HCT116 (cell line): ENCODE measurements at regions not wholly inside any gene's neighbourhood (a gene's known extent, or its start where the extent isn't known, plus 50 kb on each side); places are given as distances from the start of the nearest gene placed in this dataset.

ENCODE experiments used
- ATAC-seq: fragments of 200-7000 bp; cut with Tn5 transposase; 2 replicates; pipeline ENCODE4 v1.9.1; 2020; ENCODE audit warnings: mild to moderate bottlenecking, moderate library complexity
- BruUV-seq: library from RNA; stranded (reverse); fragments of 400-500 nt; replicated peaks from 2 replicates; lab custom pipeline; 2021; lab: Mats Ljungman, UMichigan
- CTCF ChIA-PET: fragments of 300-600 bp; sonication (Branson Sonifier 250); formaldehyde crosslinking; loops from one replicate; lab custom pipeline; 2021; ENCODE audit warnings: antibody characterized with exemption; lab: Charles Lee
- POLR2A ChIA-PET: fragments of 300-600, 350-600 bp; sonication (Branson Sonifier 250); formaldehyde crosslinking; loops from one replicate; lab custom pipeline; 2021; ENCODE audit warnings: antibody characterized with exemption; lab: Charles Lee
- RAD21 ChIA-PET, 2 experiments: fragments of 300-600 bp; sonication (Branson Sonifier 250); formaldehyde crosslinking; loops; one replicate each; lab custom pipeline; 2023; ENCODE audit warnings: low total read pairs in 2 of 2; ENCODE audit not compliant: uncharacterized antibody in 2 of 2, unreplicated experiment in 2 of 2, low non-redundant PET in 1 of 2; lab: Charles Lee
- DNase-seq: peaks from one replicate; pipeline ENCODE4 v3.0.0-alpha.2; 2010; ENCODE audit warnings: low read depth, low spot score
- H2AFZ ChIP-seq: fragments of 200-600 bp; shearing (Covaris generic), sonication (generic); 2 replicates; pipeline ENCODE4 v1.6.1; 2017; ENCODE audit warnings: low read depth, mixed run types, mixed read lengths, antibody characterized with exemption, low read length; ENCODE audit not compliant: poor library complexity, severe bottlenecking
- H3K27ac ChIP-seq: 2 replicates; pipeline ENCODE4 v1.5.1; 2012; ENCODE audit warnings: low read depth, low read length
- H3K27me3 ChIP-seq: fragments of 200-600 bp; sonication (generic); 2 replicates; pipeline ENCODE4 v1.6.1; 2016; ENCODE audit warnings: mixed run types, low read length, mixed read lengths; ENCODE audit not compliant: insufficient read depth
- H3K36me3 ChIP-seq, 2 experiments: fragments of 200-500 bp in 1 of 2; fragments of 200-600 bp in 1 of 2; sonication (Bioruptor generic) in 1 of 2; sonication (generic) in 1 of 2; 2 replicates each; pipeline versions ENCODE4 v1.5.1 to v1.6.1; 2014 to 2016; ENCODE audit warnings: low read length in 2 of 2, inconsistent platforms in 1 of 2, mixed read lengths in 1 of 2, mixed run types in 1 of 2; ENCODE audit not compliant: insufficient read depth in 2 of 2, control insufficient read depth in 1 of 2
- H3K4me1 ChIP-seq, 2 experiments: fragments of 200-600 bp in 1 of 2; sonication (generic) in 1 of 2; 2 replicates each; pipeline versions ENCODE4 v1.5.1 to v1.6.1; 2012 to 2017; ENCODE audit warnings: low read length in 2 of 2, inconsistent platforms in 1 of 2, mild to moderate bottlenecking in 1 of 2, mixed read lengths in 1 of 2, mixed run types in 1 of 2, moderate library complexity in 1 of 2; ENCODE audit not compliant: insufficient read depth in 2 of 2, control insufficient read depth in 1 of 2
- H3K4me2 ChIP-seq: fragments of 200-600 bp; sonication (generic); 2 replicates; pipeline ENCODE4 v1.6.1; 2017; ENCODE audit warnings: mixed run types, low read length, mixed read lengths
- H3K4me3 ChIP-seq, 2 experiments: fragments of 200-600 bp in 1 of 2; sonication (generic) in 1 of 2; replicated peaks in 1 of 2; 2 replicates each; pipeline ENCODE4 v1.5.1; 2011 to 2016; ENCODE audit warnings: low read length in 2 of 2, control low read depth in 1 of 2, low read depth in 1 of 2, mild to moderate bottlenecking in 1 of 2, mixed read lengths in 1 of 2, mixed run types in 1 of 2
- H3K79me2 ChIP-seq: fragments of 200-600 bp; sonication (generic); 2 replicates; pipeline ENCODE4 v1.6.1; 2017; ENCODE audit warnings: mild to moderate bottlenecking, mixed run types, low read length, moderate library complexity, mixed read lengths; ENCODE audit not compliant: insufficient read depth
- H3K9ac ChIP-seq: fragments of 200-600 bp; sonication (generic); 2 replicates; pipeline ENCODE4 v1.6.1; 2016; ENCODE audit warnings: low read length, mixed read lengths
- H3K9me2 ChIP-seq: fragments of 200-600 bp; sonication (generic), shearing (Covaris generic); 2 replicates; pipeline ENCODE4 v1.6.1; 2017; ENCODE audit warnings: mixed run types, mild to moderate bottlenecking, moderate library complexity; ENCODE audit not compliant: insufficient read depth
- H3K9me3 ChIP-seq, 2 experiments: fragments of 200-500 bp in 1 of 2; fragments of 200-600 bp in 1 of 2; sonication (Bioruptor generic) in 1 of 2; sonication (generic) in 1 of 2; 2 replicates each; pipeline ENCODE4 v1.6.1; 2014 to 2017; ENCODE audit warnings: low read length in 2 of 2, mixed read lengths in 2 of 2, inconsistent platforms in 1 of 2, low read depth in 1 of 2, mild to moderate bottlenecking in 1 of 2, mixed run types in 1 of 2, moderate library complexity in 1 of 2; ENCODE audit not compliant: control insufficient read depth in 1 of 2, insufficient read depth in 1 of 2
- H4K20me1 ChIP-seq: fragments of 200-600 bp; sonication (generic), shearing (Covaris generic); 2 replicates; pipeline ENCODE4 v1.6.1; 2017; ENCODE audit warnings: mixed run types, mild to moderate bottlenecking, moderate library complexity; ENCODE audit not compliant: insufficient read depth
- CBX3 ChIP-seq: IDR thresholded peaks from 2 replicates; pipeline ENCODE4 v1.6.1; 2012; ENCODE audit warnings: low read depth
- CEBPB ChIP-seq: IDR thresholded peaks from 2 replicates; pipeline ENCODE4 v1.6.1; 2012; ENCODE audit warnings: low read depth
- EGR1 ChIP-seq: IDR thresholded peaks from 2 replicates; pipeline ENCODE4 v1.6.1; 2012; ENCODE audit warnings: low read depth
- ELF1 ChIP-seq: IDR thresholded peaks from 2 replicates; pipeline ENCODE4 v1.6.1; 2012; ENCODE audit warnings: low read depth, borderline replicate concordance
- EZH2phosphoT487 ChIP-seq: fragments of 200-600 bp; IDR thresholded peaks from 2 replicates; pipeline ENCODE4 v1.6.1; 2018; ENCODE audit warnings: antibody characterized with exemption, borderline replicate concordance
- SP1 ChIP-seq: IDR thresholded peaks from 2 replicates; pipeline ENCODE4 v1.6.1; 2012; ENCODE audit warnings: low read depth
- SRF ChIP-seq: IDR thresholded peaks from 2 replicates; pipeline ENCODE4 v1.6.1; 2012; ENCODE audit warnings: low read depth
- TCF7L2 ChIP-seq: IDR thresholded peaks from 2 replicates; pipeline ENCODE4 v1.7.0; 2011; ENCODE audit warnings: borderline replicate concordance, inconsistent platforms; ENCODE audit not compliant: insufficient read depth, insufficient read length; ENCODE audit errors: extremely low read depth
- ZNF274 ChIP-seq: fragments of 200-500 bp; sonication (Bioruptor generic); IDR thresholded peaks from 2 replicates; pipeline ENCODE4 v1.6.1; 2014; ENCODE audit warnings: mild to moderate bottlenecking, low read depth, low read length, inconsistent platforms
- intact Hi-C: fragments of 100-400 bp; cut with micrococcal nuclease; formaldehyde crosslinking; loops from 2 replicates; pipeline ENCODE4 v1.10.0; 2022
- TF ChIP-seq, protein P1 (sequence below): IDR thresholded peaks from 2 replicates; pipeline ENCODE4 v1.6.1; 2012; ENCODE audit warnings: low read depth
- TF ChIP-seq, protein P2 (sequence below): IDR thresholded peaks from 2 replicates; pipeline ENCODE4 v1.6.1; 2011; ENCODE audit warnings: mild to moderate bottlenecking, low read length, moderate library complexity; ENCODE audit not compliant: insufficient replicate concordance; ENCODE audit errors: extremely low read depth
- TF ChIP-seq, protein P3 (sequence below): IDR thresholded peaks from 2 replicates; pipeline ENCODE4 v1.6.1; 2012
- TF ChIP-seq, protein P4 (sequence below), 3 experiments: fragments of 200-600 bp in 1 of 3; sonication (generic) in 1 of 3; IDR thresholded peaks in 2 of 3; conservative IDR thresholded peaks in 1 of 3; 2 replicates each; pipeline ENCODE4 v1.5.1; 2012 to 2017; ENCODE audit warnings: low read depth in 2 of 3, low read length in 2 of 3, antibody characterized with exemption in 1 of 3, borderline replicate concordance in 1 of 3, control low read depth in 1 of 3, mild to moderate bottlenecking in 1 of 3, mixed read lengths in 1 of 3, mixed run types in 1 of 3, moderate library complexity in 1 of 3; ENCODE audit not compliant: insufficient read depth in 1 of 3
- TF ChIP-seq, protein P5 (sequence below): IDR thresholded peaks from 2 replicates; pipeline ENCODE4 v1.6.1; 2012

DNA sequence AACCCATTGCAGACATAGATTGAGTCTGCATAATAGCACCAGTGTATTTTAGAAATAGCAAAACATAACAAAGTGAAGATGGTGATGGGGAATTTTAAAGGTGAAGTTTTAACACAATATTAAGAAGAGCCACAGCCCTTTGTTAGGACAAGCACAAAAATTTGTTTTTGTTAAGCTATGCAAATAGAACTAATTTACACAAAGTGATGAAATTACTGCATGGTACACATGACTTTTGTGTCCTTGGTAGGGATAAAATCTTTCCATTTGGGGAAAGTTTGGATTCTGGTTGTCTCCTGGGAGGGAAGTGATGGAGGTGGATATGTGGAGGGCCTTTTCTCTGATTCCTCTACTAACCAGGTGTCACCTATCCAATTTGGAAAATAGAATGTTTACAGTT, 50.4 kb upstream of the MTNR1B start:
- TF ChIP-seq, protein P1, sequence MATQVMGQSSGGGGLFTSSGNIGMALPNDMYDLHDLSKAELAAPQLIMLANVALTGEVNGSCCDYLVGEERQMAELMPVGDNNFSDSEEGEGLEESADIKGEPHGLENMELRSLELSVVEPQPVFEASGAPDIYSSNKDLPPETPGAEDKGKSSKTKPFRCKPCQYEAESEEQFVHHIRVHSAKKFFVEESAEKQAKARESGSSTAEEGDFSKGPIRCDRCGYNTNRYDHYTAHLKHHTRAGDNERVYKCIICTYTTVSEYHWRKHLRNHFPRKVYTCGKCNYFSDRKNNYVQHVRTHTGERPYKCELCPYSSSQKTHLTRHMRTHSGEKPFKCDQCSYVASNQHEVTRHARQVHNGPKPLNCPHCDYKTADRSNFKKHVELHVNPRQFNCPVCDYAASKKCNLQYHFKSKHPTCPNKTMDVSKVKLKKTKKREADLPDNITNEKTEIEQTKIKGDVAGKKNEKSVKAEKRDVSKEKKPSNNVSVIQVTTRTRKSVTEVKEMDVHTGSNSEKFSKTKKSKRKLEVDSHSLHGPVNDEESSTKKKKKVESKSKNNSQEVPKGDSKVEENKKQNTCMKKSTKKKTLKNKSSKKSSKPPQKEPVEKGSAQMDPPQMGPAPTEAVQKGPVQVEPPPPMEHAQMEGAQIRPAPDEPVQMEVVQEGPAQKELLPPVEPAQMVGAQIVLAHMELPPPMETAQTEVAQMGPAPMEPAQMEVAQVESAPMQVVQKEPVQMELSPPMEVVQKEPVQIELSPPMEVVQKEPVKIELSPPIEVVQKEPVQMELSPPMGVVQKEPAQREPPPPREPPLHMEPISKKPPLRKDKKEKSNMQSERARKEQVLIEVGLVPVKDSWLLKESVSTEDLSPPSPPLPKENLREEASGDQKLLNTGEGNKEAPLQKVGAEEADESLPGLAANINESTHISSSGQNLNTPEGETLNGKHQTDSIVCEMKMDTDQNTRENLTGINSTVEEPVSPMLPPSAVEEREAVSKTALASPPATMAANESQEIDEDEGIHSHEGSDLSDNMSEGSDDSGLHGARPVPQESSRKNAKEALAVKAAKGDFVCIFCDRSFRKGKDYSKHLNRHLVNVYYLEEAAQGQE = no peak
- no peak for TF ChIP-seq EZH2phosphoT487
- TF ChIP-seq CEBPB = no peak
- no peak for TF ChIP-seq CBX3
- TF ChIP-seq, protein P2, sequence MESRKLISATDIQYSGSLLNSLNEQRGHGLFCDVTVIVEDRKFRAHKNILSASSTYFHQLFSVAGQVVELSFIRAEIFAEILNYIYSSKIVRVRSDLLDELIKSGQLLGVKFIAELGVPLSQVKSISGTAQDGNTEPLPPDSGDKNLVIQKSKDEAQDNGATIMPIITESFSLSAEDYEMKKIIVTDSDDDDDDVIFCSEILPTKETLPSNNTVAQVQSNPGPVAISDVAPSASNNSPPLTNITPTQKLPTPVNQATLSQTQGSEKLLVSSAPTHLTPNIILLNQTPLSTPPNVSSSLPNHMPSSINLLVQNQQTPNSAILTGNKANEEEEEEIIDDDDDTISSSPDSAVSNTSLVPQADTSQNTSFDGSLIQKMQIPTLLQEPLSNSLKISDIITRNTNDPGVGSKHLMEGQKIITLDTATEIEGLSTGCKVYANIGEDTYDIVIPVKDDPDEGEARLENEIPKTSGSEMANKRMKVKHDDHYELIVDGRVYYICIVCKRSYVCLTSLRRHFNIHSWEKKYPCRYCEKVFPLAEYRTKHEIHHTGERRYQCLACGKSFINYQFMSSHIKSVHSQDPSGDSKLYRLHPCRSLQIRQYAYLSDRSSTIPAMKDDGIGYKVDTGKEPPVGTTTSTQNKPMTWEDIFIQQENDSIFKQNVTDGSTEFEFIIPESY = no peak
- TF ChIP-seq, protein P3, sequence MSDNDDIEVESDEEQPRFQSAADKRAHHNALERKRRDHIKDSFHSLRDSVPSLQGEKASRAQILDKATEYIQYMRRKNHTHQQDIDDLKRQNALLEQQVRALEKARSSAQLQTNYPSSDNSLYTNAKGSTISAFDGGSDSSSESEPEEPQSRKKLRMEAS = no peak
- no peak for TF ChIP-seq EGR1
- no peak for TF ChIP-seq TCF7L2
- TF ChIP-seq, protein P4, sequence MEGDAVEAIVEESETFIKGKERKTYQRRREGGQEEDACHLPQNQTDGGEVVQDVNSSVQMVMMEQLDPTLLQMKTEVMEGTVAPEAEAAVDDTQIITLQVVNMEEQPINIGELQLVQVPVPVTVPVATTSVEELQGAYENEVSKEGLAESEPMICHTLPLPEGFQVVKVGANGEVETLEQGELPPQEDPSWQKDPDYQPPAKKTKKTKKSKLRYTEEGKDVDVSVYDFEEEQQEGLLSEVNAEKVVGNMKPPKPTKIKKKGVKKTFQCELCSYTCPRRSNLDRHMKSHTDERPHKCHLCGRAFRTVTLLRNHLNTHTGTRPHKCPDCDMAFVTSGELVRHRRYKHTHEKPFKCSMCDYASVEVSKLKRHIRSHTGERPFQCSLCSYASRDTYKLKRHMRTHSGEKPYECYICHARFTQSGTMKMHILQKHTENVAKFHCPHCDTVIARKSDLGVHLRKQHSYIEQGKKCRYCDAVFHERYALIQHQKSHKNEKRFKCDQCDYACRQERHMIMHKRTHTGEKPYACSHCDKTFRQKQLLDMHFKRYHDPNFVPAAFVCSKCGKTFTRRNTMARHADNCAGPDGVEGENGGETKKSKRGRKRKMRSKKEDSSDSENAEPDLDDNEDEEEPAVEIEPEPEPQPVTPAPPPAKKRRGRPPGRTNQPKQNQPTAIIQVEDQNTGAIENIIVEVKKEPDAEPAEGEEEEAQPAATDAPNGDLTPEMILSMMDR (IDR thresholded peaks at IDR 0.05 in 2 of 3, conservative IDR thresholded peaks at IDR 0.05 in 1 of 3; ENCODE audit: borderline replicate concordance in 1 of 3, insufficient read depth in 1 of 3, low read depth in 2 of 3, low read length in 2 of 3) = no peak
- TF ChIP-seq ELF1 = no peak
- TF ChIP-seq, protein P5, sequence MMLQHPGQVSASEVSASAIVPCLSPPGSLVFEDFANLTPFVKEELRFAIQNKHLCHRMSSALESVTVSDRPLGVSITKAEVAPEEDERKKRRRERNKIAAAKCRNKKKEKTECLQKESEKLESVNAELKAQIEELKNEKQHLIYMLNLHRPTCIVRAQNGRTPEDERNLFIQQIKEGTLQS = no peak
- TF ChIP-seq SP1 = no peak
- TF ChIP-seq ZNF274 = no peak
- TF ChIP-seq SRF = no peak
- POLR2A ChIA-PET = no interaction called here
- no peak overlapping the region for H3K27ac ChIP-seq
- CTCF ChIA-PET = no interaction called here
- H3K4me1 ChIP-seq = no peaks in the 10 kb centered on the region
- H4K20me1 ChIP-seq = no peaks in the 10 kb centered on the region
- no peak overlapping the region for H3K4me3 ChIP-seq
- BruUV-seq = no TSS peak
- H3K9ac ChIP-seq = no peak overlapping the region
- H3K36me3 ChIP-seq = no peaks in the 10 kb centered on the region
- no peak for ATAC-seq
- intact Hi-C loops = no loop called here
- H3K9me3 ChIP-seq = no peaks in the 10 kb centered on the region
- no peak overlapping the region for H2AFZ ChIP-seq
- no peaks in the 10 kb centered on the region for H3K9me2 ChIP-seq
- no peaks in the 10 kb centered on the region for H3K27me3 ChIP-seq
- no peaks in the 10 kb centered on the region for H3K79me2 ChIP-seq
- no peak for DNase-seq
- RAD21 ChIA-PET = no interaction called here
- H3K4me2 ChIP-seq = no peak overlapping the region
